Stimulated activated naive CD4-positive, alpha-beta T cell treated with Interleukin-2 at 50 U/mL for 16 hours (primary cell): ENCODE measurements at regions not wholly inside any gene's neighbourhood (a gene's known extent, or its start where the extent isn't known, plus 50 kb on each side); places are given as distances from the start of the nearest gene placed in this dataset.

Experiments
- DNase-seq: peaks from one replicate; lab custom pipeline; 2025; lab: John Stamatoyannopoulos, UW

- no peak for DNase-seq
These were observed 236.6 kb upstream of the GSE1 start for GRCh38 chr16:85376292-85377095.

GRCh38 chr16:85377388-85378144, 235.6 kb upstream of the GSE1 start:
- no peak for DNase-seq

GRCh38 chr16:85378145-85379040, 234.7 kb upstream of the GSE1 start:
- DNase-seq, result no peak

- no peak for DNase-seq
These were observed 233.8 kb upstream of the GSE1 start for GRCh38 chr16:85379041-85380001.

- no peak for DNase-seq
These were observed 233.1 kb upstream of the GSE1 start for GRCh38 chr16:85380002-85380395.

GRCh38 chr16:85380905-85381737, 232.0 kb upstream of the GSE1 start:
- no peak for DNase-seq

GRCh38 chr16:85381738-85382592, 231.2 kb upstream of the GSE1 start:
- no peak for DNase-seq

GRCh38 chr16:85382717-85383118, 230.4 kb upstream of the GSE1 start:
- DNase-seq, result no peak

GRCh38 chr16:85383836-85384832, 229.0 kb upstream of the GSE1 start:
- DNase-seq, result no peak

GRCh38 chr16:85384833-85385462, 228.2 kb upstream of the GSE1 start:
- DNase-seq, result no peak

- DNase-seq, result no peak
These were observed 227.4 kb upstream of the GSE1 start for GRCh38 chr16:85385463-85386331.

- DNase-seq, result no peak
These were observed 226.5 kb upstream of the GSE1 start for GRCh38 chr16:85386467-85387170.

- DNase-seq, result no peak
These were observed 226.0 kb upstream of the GSE1 start for GRCh38 chr16:85387171-85387507.

- no peak for DNase-seq
These were observed 225.3 kb upstream of the GSE1 start for GRCh38 chr16:85387731-85388295.

- DNase-seq, result no peak
These were observed 223.2 kb upstream of the GSE1 start for GRCh38 chr16:85389679-85390470.
